HL-60 (cell line): ENCODE measurements at regions not wholly inside any gene's neighbourhood (a gene's known extent, or its start where the extent isn't known, plus 50 kb on each side); places are given as distances from the start of the nearest gene placed in this dataset.

Experiments used
- DNase-seq, 2 experiments: peaks; one replicate each; pipeline ENCODE4 v3.0.0-alpha.2; 2010 to 2020; ENCODE audit warnings: low read depth in 1 of 2, low spot score in 1 of 2
- H3K27ac ChIP-seq: fragments of 250-450 bp; sonication (Bioruptor Pico); replicated peaks from 2 replicates; pipeline ENCODE4 v1.5.1; 2020; ENCODE audit warnings: mild to moderate bottlenecking, moderate library complexity
- H3K27me3 ChIP-seq: fragments of 250-450 bp; sonication (Bioruptor Pico); 2 replicates; pipeline ENCODE4 v1.5.1; 2021; ENCODE audit warnings: mild to moderate bottlenecking, moderate library complexity; ENCODE audit not compliant: insufficient read depth, poor library complexity, severe bottlenecking
- H3K4me3 ChIP-seq: replicated peaks from 2 replicates; pipeline ENCODE4 v1.5.1; 2011; ENCODE audit warnings: mild to moderate bottlenecking, control low read depth, low read length; ENCODE audit not compliant: insufficient read depth
- GABPA ChIP-seq: IDR thresholded peaks from 2 replicates; pipeline ENCODE4 v1.6.1; 2012; ENCODE audit warnings: low read depth
- POLR2AphosphoS5 ChIP-seq: IDR thresholded peaks from 2 replicates; pipeline ENCODE4 v1.6.1; 2012; ENCODE audit warnings: low read depth
- SPI1 ChIP-seq: IDR thresholded peaks from 2 replicates; pipeline ENCODE4 v1.6.1; 2012; ENCODE audit warnings: low read depth, mild to moderate bottlenecking, borderline replicate concordance
- TF ChIP-seq, protein P1 (sequence below): IDR thresholded peaks from 2 replicates; pipeline ENCODE4 v1.6.1; 2012; ENCODE audit warnings: low read depth; ENCODE audit not compliant: insufficient replicate concordance
- TF ChIP-seq, protein P2 (sequence below): IDR thresholded peaks from one replicate; pipeline ENCODE4 v1.5.1; 2011; ENCODE audit warnings: low read length, control low read depth, inconsistent platforms; ENCODE audit not compliant: insufficient read depth

DNA sequence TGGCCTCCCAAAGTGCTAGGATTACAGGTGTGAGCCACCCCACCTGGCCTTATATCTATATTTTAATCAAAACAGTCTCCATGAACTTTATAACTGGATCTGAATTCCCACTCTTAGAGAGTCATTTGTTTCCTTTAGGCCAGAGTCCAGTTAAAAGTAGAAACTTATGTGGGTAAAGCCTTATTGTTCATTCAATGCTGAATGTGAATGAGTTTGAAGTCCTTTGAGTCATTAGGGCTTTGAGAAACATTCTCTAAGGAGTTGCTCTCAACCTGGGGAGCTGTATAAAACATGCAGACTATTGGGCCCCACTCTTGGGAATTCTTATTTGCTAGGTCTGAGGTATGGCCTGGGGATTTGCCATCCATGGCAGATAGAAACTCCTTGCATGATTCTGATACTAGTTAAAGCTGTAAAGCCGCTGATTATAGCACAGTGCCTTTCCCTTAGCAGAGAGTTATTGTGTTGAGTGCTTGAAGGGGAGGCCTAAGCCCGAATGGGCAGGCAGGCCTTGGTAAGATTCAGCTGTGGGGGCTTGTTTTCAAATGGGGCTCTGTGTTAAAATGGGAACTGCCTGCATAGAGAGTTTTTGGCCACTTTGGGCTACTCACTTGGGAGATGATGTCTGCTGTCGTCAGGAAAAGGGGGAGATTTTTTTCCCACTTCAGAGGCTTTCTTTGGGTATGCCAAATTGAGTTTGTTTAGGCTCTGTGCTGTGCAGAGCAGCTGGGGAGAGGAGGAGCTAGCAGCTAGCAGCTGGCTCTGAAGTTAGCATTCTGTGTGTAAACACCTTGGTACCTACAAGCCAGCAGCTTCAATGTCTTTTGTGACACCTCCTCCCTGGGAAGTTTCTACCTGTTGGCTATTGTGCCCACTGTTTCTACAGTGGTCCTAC lies 117.5 kb downstream of the DACT1 start:
- Histone ChIP-seq H3K27me3 (no peaks in the 10 kb centered on the region), H3K27ac (no peak overlapping the region), H3K4me3 (no peak overlapping the region)
- TF ChIP-seq GABPA (no peak), POLR2AphosphoS5 (no peak), SPI1 (no peak)
- TF ChIP-seq, protein P1, sequence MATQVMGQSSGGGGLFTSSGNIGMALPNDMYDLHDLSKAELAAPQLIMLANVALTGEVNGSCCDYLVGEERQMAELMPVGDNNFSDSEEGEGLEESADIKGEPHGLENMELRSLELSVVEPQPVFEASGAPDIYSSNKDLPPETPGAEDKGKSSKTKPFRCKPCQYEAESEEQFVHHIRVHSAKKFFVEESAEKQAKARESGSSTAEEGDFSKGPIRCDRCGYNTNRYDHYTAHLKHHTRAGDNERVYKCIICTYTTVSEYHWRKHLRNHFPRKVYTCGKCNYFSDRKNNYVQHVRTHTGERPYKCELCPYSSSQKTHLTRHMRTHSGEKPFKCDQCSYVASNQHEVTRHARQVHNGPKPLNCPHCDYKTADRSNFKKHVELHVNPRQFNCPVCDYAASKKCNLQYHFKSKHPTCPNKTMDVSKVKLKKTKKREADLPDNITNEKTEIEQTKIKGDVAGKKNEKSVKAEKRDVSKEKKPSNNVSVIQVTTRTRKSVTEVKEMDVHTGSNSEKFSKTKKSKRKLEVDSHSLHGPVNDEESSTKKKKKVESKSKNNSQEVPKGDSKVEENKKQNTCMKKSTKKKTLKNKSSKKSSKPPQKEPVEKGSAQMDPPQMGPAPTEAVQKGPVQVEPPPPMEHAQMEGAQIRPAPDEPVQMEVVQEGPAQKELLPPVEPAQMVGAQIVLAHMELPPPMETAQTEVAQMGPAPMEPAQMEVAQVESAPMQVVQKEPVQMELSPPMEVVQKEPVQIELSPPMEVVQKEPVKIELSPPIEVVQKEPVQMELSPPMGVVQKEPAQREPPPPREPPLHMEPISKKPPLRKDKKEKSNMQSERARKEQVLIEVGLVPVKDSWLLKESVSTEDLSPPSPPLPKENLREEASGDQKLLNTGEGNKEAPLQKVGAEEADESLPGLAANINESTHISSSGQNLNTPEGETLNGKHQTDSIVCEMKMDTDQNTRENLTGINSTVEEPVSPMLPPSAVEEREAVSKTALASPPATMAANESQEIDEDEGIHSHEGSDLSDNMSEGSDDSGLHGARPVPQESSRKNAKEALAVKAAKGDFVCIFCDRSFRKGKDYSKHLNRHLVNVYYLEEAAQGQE, result no peak
- TF ChIP-seq, protein P2, sequence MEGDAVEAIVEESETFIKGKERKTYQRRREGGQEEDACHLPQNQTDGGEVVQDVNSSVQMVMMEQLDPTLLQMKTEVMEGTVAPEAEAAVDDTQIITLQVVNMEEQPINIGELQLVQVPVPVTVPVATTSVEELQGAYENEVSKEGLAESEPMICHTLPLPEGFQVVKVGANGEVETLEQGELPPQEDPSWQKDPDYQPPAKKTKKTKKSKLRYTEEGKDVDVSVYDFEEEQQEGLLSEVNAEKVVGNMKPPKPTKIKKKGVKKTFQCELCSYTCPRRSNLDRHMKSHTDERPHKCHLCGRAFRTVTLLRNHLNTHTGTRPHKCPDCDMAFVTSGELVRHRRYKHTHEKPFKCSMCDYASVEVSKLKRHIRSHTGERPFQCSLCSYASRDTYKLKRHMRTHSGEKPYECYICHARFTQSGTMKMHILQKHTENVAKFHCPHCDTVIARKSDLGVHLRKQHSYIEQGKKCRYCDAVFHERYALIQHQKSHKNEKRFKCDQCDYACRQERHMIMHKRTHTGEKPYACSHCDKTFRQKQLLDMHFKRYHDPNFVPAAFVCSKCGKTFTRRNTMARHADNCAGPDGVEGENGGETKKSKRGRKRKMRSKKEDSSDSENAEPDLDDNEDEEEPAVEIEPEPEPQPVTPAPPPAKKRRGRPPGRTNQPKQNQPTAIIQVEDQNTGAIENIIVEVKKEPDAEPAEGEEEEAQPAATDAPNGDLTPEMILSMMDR, result no peak
- no peak for DNase-seq

DNA sequence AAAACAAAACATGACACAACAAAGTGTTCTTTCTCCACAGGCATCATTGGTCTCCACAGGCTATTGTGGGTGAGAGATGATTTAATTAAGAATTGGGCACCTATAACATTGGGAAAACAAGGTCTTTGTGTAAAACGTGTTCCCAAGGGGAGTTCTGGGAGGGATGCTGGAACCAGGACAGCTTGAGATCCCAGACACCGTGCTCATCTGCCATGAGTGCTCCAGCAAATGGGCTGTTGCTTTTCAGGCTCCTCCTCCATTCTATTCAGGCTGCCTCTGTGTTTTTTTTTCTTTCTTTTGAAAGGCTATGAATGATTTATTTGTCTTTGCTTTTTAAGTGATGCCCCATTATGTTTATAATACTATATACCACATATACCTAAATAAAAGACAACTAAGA lies 122.4 kb downstream of the DACT1 start:
- no peak for DNase-seq
- Histone ChIP-seq H3K27ac (no peak overlapping the region), H3K4me3 (no peak overlapping the region), H3K27me3 (no peaks in the 10 kb centered on the region)
- TF ChIP-seq, protein P2, result no peak
- no peak for TF ChIP-seq GABPA
- no peak for TF ChIP-seq POLR2AphosphoS5
- TF ChIP-seq, protein P1, result no peak
- no peak for TF ChIP-seq SPI1

DNA sequence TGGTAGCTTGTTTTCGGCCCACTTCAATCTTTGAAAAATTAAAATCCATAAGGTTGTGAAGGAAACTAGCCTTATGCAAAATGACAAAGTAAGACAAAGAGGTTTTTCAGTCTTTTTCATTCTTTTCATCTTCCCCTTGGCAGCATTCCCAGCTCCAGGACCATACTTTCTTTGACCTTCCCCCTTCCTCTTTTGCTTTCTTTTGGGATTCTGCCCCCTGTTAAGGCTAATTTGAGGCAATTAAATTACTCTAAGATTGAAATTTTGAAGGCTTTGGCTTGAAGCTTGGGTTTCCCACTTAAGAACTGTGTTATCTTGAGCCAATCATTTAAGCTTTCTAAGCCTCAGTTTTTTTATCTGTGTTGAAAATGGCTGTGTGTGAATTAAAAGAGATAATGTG lies 124.9 kb downstream of the DACT1 start:
- TF ChIP-seq, protein P2, result no peak
- no peak for DNase-seq
- no peak overlapping the region for H3K4me3 ChIP-seq
- no peaks in the 10 kb centered on the region for H3K27me3 ChIP-seq
- no peak overlapping the region for H3K27ac ChIP-seq

DNA sequence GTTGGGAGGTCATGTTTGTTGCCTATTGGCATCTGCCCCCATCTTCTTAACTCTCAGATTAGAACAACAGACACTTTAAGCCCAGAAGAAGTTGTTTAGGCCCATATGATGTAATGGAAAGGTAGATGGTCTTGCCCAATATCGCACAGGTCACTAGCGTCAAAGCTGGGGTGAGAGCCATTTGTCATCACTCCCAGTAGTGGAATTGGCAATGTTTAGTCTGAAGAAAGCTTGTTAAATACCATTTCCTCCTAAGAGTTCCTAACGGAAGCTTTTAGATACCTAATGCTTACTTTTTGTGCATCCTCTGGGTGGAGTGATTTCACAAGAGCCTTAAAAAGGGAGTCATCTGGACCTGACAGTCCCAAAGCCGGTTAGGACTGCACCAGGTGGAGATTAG lies 125.4 kb downstream of the DACT1 start:
- Histone ChIP-seq H3K4me3 (no peak overlapping the region), H3K27me3 (no peaks in the 10 kb centered on the region), H3K27ac (no peak overlapping the region)
- no peak for DNase-seq
- TF ChIP-seq, protein P2, result no peak
- TF ChIP-seq, protein P1, result no peak
- TF ChIP-seq POLR2AphosphoS5, result no peak
- no peak for TF ChIP-seq GABPA
- TF ChIP-seq SPI1, result no peak
